ENCODE measurements at regions not wholly inside any gene's neighbourhood (a gene's known extent, or its start where the extent isn't known, plus 50 kb on each side); places are given as distances from the start of the nearest gene placed in this dataset.
A peak's percentile ranks its signal among the peaks of the same experiment; 100 is the strongest.
"Not testable (repeated sequence)": the region's sequence is repeated elsewhere in the genome, so short reads cannot be mapped to it uniquely, and the experiment has no call there.

- H3K4me3 ChIP-seq (replicated peaks; ENCODE audit: low read depth, low read length): no peak overlapping the region
- DNase-seq (ENCODE audit: extremely low read depth, low read depth): no peak
- TF ChIP-seq CTCF (IDR thresholded peaks at IDR 0.05; ENCODE audit: low read depth, low read length, missing control alignments): no peak
Measured at GRCh38 chr16:10250137-10250828, 68.1 kb upstream of the GRIN2A start.

GRCh38 chr16:10252155-10252554, 69.9 kb upstream of the GRIN2A start:
- H3K4me3 ChIP-seq (replicated peaks; ENCODE audit: low read depth, low read length): no peak overlapping the region
- no peak for TF ChIP-seq CTCF (IDR thresholded peaks at IDR 0.05; ENCODE audit: low read depth, low read length, missing control alignments)
- DNase-seq (ENCODE audit: extremely low read depth, low read depth): no peak

- TF ChIP-seq CTCF (IDR thresholded peaks at IDR 0.05; ENCODE audit: low read depth, low read length, missing control alignments): no peak
- H3K4me3 ChIP-seq (replicated peaks; ENCODE audit: low read depth, low read length): no peak overlapping the region
- no peak for DNase-seq (ENCODE audit: extremely low read depth, low read depth)
Measured at GRCh38 chr16:10253409-10253808, 71.2 kb upstream of the GRIN2A start.

GRCh38 chr16:10255728-10256127, 73.5 kb upstream of the GRIN2A start:
- no peak for DNase-seq (ENCODE audit: extremely low read depth, low read depth)
- no peak overlapping the region for H3K4me3 ChIP-seq (replicated peaks; ENCODE audit: low read depth, low read length)
- TF ChIP-seq CTCF (IDR thresholded peaks at IDR 0.05; ENCODE audit: low read depth, low read length, missing control alignments): no peak

GRCh38 chr16:10256784-10257641, 74.8 kb upstream of the GRIN2A start:
- no peak for DNase-seq (ENCODE audit: extremely low read depth, low read depth)
- no peak overlapping the region for H3K4me3 ChIP-seq (replicated peaks; ENCODE audit: low read depth, low read length)
- TF ChIP-seq CTCF (IDR thresholded peaks at IDR 0.05; ENCODE audit: low read depth, low read length, missing control alignments): peak; percentile 78

- not testable (repeated sequence) for H3K4me3 ChIP-seq (replicated peaks; ENCODE audit: low read depth, low read length); DNase-seq (ENCODE audit: extremely low read depth, low read depth)
Measured at GRCh38 chr16:10257642-10258251, 75.5 kb upstream of the GRIN2A start.

- DNase-seq (ENCODE audit: extremely low read depth, low read depth); H3K4me3 ChIP-seq (replicated peaks; ENCODE audit: low read depth, low read length): not testable (repeated sequence)
Measured at GRCh38 chr16:10258930-10259603, 76.8 kb upstream of the GRIN2A start.

All from HFF-Myc (cell line).